NCI-H1417 (cell line): ENCODE measurements at regions not wholly inside any gene's neighbourhood (a gene's known extent, or its start where the extent isn't known, plus 50 kb on each side); places are given as distances from the start of the nearest gene placed in this dataset.

Source experiments
- DNase-seq, 3 experiments: peaks; one replicate each; lab custom pipeline; 2025; lab: John Stamatoyannopoulos, UW

- DNase-seq, result peak in 1 of 3 experiments; percentile 31
Observed at GRCh38 chr11:21825127-21825526, 367.8 kb upstream of the ANO5 start.

DNA sequence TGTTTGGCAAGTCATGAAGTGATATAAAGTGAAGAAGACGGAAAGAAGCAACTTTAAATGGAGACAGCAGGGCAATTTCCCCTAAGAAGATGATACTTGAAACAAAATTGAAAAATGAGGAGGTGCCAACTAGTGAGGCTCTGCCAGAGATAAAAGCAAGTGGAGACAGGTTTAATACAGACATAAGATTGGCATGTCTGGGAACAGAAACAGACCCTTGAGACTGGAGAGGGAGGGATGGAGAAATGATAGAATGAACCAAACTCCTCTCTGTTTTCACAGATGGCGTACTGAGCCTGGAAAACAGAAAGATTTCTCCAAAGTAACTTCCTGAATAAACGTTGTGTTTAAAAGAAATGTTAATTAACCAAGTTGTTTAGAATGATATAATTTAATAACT is 354.5 kb upstream of the ANO5 start:
- DNase-seq, result no peak

GRCh38 chr11:21839796-21840195 is 353.1 kb upstream of the ANO5 start:
- DNase-seq, result no peak

GRCh38 chr11:21861314-21861713 is 331.6 kb upstream of the ANO5 start:
- no peak for DNase-seq

- no peak for DNase-seq
Observed at GRCh38 chr11:21865541-21865940, 327.3 kb upstream of the ANO5 start.

DNA sequence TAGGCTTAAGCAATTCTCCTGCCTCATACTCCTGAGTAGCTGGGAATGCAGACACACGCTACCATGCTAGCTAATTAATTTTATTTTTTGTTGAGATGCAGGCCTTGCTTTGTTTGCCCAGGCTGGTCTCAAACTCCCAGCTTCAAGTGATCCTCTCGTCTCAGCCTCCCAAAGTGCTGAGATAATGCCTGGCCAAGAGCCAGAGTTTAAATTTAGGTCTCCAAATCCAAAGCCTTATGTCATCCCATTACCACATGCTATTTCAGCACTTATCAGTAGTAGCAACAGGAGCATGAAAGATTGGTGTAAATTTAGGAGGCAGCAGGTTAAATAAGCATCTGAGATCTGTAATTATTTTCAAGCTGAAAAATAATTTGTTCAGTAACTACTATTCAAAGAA is 326.1 kb upstream of the ANO5 start:
- peak in 2 of 3 experiments; percentile 16 to 17 for DNase-seq

- DNase-seq, result no peak
Observed at GRCh38 chr11:21877151-21877550, 315.7 kb upstream of the ANO5 start.

DNA sequence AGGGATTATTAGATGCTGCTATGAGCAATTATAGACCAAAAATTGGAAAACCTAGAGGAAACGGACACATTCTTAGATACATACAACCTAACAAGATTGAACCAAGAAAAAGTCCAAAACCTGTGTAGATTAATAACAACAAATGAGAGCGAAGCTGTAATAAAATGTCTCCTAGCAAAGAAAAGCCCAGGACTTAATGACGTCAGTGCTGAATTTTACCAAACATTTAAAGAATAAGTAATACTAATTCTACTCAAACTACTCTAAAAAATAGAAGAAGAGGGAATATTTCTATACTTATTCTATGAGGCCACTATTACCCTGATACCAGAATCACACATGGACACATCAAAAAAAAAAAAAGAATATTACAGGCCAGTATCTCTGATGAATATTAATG is 309.5 kb upstream of the ANO5 start:
- DNase-seq, result no peak

GRCh38 chr11:21888814-21889213 is 304.1 kb upstream of the ANO5 start:
- no peak for DNase-seq

- no peak for DNase-seq
Observed at GRCh38 chr11:21892736-21893564, 299.9 kb upstream of the ANO5 start.

DNA sequence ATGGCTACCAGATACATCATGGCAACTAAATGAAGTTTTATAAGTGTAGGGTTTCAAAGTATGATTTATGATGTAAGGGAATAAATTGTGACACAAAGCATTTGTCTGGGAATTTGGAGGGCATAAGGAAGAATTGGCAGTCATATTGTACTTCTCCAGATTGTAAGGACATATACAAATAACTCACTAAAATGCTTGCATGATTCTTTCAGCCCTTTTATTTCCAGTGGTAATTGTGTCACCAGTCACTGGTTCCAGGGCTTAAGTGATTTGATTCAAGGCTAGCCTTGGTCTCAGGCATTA is 299.4 kb upstream of the ANO5 start:
- no peak for DNase-seq

- DNase-seq, result no peak
Observed at GRCh38 chr11:21894492-21894891, 298.4 kb upstream of the ANO5 start.

DNA sequence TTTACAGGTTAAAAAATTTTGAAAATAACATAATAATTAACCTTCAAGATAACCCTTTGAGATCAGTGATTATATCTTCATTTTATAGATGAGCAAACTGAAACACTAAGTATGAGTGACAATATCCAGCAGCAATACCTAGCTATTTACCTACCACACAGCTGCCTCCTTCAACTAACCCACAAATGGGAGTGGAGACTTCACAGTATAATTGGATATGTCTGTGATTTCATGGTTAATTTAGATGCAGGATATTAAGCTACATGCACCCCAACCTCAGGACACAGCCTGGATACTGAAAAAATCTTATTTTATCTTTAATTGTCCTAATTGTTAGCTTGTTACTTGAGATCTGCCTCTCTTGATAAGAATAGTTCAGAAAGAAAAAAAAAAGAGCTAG is 297.2 kb upstream of the ANO5 start:
- peak in 1 of 3 experiments; percentile 37 for DNase-seq

GRCh38 chr11:21896216-21896615 is 296.7 kb upstream of the ANO5 start:
- peak in 2 of 3 experiments; percentile 46 to 73 for DNase-seq

GRCh38 chr11:21896746-21897602 is 295.9 kb upstream of the ANO5 start:
- DNase-seq, result peak in 1 of 3 experiments; percentile 64

- no peak for DNase-seq
Observed at GRCh38 chr11:21897752-21898151, 295.1 kb upstream of the ANO5 start.

DNA sequence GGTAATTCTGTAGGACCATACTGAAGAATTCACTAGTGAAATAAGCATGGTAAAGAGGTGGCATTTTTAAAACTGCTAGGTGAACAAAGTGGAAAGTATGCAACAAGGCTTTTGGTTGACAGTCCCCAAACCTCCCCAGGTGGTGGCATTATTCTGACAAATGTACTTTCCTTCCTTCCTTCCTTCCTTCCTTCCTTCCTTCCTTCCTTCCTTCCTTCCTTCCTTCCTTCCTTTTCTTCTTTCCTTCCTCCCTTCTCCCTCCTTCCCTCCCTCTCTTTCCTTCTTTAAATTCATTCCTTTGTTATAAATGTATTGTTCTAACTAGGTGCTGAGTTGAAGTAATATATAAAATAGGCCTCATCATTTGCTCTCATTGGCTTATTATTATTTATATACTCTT is 284.7 kb upstream of the ANO5 start:
- DNase-seq, result no peak

- DNase-seq, result no peak
Observed at GRCh38 chr11:21909145-21909544, 283.7 kb upstream of the ANO5 start.

DNA sequence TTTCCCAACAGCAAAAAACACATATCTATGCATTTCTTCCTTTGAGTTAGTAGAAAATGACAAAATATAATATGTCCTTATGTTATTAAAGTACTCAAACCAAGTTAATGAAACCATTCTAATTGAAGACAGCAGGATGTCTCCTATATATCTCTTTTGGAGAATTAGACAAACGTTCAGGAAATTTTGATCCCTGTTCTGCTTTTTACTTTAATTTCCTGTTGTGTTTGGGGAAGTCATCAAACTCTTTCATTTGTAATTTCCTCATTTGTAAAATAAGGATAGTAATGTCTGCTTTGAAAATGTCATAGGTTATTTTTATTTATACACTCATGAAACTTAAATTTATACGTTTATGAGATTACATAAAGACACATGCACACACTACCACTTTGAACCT is 281.8 kb upstream of the ANO5 start:
- no peak for DNase-seq

GRCh38 chr11:21912285-21912684 is 280.6 kb upstream of the ANO5 start:
- DNase-seq, result no peak

- DNase-seq, result no peak
Observed at GRCh38 chr11:21921151-21921550, 271.7 kb upstream of the ANO5 start.

DNA sequence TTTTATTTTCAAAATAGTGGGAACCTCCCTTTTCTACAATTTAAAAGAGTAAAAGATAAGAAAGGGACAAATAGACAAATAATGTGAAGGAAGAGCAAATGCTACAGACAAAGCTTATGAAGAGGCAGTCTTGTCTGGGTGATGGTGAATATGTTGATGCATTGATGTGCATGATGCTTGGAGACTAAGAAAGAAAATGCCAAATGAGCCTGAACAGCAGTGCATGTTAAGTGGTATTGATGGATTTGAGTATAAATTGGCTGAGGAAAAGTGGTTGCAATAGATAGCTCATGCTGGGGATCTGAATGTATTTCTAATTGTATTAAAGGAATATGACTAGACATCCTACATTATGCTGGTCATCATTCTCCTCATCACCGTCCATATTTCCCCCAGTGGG is 268.6 kb upstream of the ANO5 start:
- DNase-seq, result no peak

GRCh38 chr11:21927628-21928027 is 265.3 kb upstream of the ANO5 start:
- no peak for DNase-seq
